ENCODE measurements at regions not wholly inside any gene's neighbourhood (a gene's known extent, or its start where the extent isn't known, plus 50 kb on each side); places are given as distances from the start of the nearest gene placed in this dataset.

DNA sequence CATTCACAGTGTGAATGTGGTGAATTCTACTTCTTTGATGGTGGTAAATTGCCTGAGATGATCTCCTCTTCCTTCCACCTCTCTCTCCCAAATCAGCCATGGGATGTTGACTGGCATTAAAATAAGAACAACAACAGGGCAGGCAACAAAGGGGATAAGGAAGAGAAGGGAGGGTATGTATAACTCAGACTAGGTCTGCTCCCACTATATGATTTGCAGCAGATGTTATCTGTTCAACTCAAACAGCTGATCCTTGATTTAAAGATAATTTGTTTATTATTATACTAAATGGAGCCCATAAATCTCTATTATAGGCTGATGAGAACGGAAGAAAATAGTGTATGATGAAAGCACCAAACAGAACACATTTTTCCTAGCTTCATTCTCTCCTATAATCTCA is 262.0 kb downstream of the BTBD3 start:
- DNase-seq (ENCODE audit: low read depth) = no peak
- no peak overlapping the region for H3K4me3 ChIP-seq (ENCODE audit: low read depth, low read length)
- TF ChIP-seq, protein P1, sequence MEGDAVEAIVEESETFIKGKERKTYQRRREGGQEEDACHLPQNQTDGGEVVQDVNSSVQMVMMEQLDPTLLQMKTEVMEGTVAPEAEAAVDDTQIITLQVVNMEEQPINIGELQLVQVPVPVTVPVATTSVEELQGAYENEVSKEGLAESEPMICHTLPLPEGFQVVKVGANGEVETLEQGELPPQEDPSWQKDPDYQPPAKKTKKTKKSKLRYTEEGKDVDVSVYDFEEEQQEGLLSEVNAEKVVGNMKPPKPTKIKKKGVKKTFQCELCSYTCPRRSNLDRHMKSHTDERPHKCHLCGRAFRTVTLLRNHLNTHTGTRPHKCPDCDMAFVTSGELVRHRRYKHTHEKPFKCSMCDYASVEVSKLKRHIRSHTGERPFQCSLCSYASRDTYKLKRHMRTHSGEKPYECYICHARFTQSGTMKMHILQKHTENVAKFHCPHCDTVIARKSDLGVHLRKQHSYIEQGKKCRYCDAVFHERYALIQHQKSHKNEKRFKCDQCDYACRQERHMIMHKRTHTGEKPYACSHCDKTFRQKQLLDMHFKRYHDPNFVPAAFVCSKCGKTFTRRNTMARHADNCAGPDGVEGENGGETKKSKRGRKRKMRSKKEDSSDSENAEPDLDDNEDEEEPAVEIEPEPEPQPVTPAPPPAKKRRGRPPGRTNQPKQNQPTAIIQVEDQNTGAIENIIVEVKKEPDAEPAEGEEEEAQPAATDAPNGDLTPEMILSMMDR (IDR thresholded peaks at IDR 0.05; ENCODE audit: insufficient read depth, low read depth, low read length, missing control alignments) = no peak

DNA sequence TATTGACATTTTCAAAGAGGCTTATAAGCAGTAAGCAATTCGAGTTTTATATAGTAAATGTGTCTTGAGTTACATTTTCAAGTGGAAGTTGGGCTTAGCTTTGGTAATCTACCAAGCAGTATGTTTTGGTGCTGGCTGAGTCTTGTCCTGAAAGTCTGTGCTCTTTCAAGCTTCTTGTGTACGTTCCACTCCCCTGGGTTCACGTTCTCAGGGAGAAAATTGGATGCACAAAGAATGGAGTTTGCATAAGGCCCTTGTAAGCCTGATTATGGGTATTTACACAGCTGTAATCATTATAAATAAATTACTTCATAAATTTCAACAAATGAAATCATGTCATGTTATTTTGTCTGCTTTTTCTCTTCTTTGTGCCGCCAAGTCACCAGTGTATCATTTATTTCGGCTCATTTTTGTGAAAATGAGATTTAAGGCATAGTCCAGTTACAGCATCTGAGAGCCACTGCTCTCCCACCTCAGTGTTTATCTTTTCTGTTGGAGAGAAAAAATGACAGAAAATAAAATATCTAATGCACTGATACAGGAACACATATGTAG is 262.5 kb downstream of the BTBD3 start:
- no peak for DNase-seq (ENCODE audit: low read depth)
- H3K4me3 ChIP-seq (ENCODE audit: low read depth, low read length) = no peak overlapping the region
- TF ChIP-seq, protein P1 (IDR thresholded peaks at IDR 0.05; ENCODE audit: insufficient read depth, low read depth, low read length, missing control alignments) = no peak

DNA sequence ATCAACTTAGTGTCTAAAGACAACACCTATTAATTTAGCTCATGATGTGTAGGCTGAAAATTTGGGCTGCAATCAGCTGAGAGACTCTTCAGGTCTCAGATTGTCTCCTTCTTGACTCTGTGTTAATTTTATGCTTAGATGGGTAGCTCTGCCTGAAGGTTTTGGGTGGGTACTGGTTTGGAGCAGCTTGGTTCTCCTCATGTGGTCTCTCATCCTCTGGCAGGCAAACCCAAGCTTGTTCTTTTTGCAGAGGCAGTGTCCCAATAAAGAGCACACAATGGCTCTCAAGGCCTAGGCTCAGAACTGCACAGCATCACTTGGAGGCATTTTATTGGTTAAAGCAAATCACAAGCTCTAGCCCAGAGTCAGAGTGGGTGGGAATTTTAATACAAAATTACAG is 280.6 kb downstream of the BTBD3 start:
- DNase-seq (ENCODE audit: low read depth) = no peak
- TF ChIP-seq, protein P1 (IDR thresholded peaks at IDR 0.05; ENCODE audit: insufficient read depth, low read depth, low read length, missing control alignments) = no peak
- H3K4me3 ChIP-seq (ENCODE audit: low read depth, low read length) = no peak overlapping the region

DNA sequence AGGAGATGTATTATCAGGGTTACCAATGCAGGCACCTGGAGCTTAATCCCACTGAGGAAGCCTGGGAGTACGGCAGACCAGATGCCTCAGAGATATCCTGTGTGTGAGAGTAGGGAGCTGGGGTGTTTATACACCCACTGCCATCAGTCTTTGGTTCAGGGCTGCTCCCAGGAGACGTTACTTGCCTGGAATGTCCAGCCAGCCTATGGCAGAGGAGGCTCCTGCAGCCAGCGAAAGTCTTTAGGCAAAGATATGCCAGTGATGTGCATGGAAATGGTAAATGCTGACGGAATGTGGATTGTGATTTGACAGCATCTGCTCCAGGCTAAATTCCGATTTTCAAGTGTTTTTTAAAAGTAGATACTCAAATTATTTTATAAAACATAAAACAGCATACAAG is 282.0 kb downstream of the BTBD3 start:
- no peak overlapping the region for H3K4me3 ChIP-seq (ENCODE audit: low read depth, low read length)
- DNase-seq (ENCODE audit: low read depth) = no peak
- TF ChIP-seq, protein P1 (IDR thresholded peaks at IDR 0.05; ENCODE audit: insufficient read depth, low read depth, low read length, missing control alignments) = no peak

DNA sequence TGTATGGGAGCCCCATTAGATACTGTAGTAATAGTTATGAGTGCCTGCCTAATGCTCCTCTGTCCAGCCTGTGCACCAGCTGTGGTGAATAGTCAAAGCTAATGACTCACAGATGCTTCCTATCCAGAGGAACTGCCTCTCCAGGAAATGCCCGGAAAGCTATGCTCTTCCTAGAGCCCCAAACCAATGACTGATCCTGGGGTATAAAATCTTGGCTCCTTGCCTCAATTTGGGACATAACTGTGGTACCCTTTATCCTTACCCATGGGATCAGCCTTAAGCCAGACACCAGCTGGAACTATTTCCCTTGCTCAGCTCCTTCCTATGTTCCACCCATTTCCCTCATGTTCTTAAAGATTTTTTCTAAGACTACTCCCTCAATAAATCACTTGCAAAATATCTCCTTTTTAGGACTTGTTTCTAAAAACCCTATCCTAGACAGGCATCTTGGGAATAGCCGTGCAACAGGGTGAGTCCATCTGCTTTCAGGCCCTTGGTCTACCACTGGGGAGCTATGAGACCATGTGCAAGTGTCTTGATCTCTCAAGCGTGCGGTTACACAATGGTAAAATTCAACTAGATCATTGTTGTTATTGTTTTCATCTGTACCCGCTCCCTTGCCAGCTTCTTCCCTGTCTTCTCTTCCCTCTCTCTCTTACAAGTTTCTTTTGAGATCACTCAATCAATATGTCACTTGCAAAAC is 283.7 kb downstream of the BTBD3 start:
- no peak for DNase-seq (ENCODE audit: low read depth)
- TF ChIP-seq, protein P1 (IDR thresholded peaks at IDR 0.05; ENCODE audit: insufficient read depth, low read depth, low read length, missing control alignments) = no peak
- no peak overlapping the region for H3K4me3 ChIP-seq (ENCODE audit: low read depth, low read length)

DNA sequence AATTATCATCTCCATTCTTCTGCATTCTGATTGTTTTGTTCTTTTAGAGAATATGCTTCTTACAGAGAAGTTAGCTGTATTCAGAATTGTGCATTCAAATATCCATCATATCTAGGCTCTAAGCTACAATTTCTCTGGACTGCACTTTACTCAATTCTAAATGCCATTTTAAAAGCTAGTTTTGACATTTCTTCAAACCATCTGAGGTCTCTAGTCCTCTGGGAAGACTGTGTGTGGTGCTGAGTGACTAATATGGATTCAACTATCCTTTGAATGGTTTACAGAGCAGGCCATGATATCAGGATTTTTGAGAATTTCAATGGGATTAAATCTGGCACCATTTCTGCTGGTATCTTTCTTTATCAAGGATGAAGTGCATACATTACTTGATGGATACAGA is 285.7 kb downstream of the BTBD3 start:
- no peak for DNase-seq (ENCODE audit: low read depth)
- TF ChIP-seq, protein P1 (IDR thresholded peaks at IDR 0.05; ENCODE audit: insufficient read depth, low read depth, low read length, missing control alignments) = no peak
- no peak overlapping the region for H3K4me3 ChIP-seq (ENCODE audit: low read depth, low read length)

DNA sequence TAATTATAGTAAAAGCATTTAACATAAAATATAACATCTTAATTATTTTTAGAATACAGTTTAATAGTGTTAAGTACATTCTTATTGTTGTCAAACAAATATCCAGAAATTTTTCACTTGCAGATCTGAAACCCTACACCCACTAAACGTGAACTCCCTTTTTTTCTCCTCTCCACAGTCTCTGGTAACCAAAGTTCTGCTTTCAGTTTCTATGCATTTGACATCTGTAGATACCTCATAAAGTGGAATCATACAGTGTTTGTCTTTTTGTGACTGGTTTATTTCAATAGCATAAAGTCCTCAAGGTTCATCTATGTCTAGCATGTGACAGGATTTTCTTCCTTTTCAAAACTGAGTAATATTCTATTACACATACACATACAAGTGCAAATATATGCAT is 286.3 kb downstream of the BTBD3 start:
- TF ChIP-seq, protein P1 (IDR thresholded peaks at IDR 0.05; ENCODE audit: insufficient read depth, low read depth, low read length, missing control alignments) = no peak
- no peak overlapping the region for H3K4me3 ChIP-seq (ENCODE audit: low read depth, low read length)
- no peak for DNase-seq (ENCODE audit: low read depth)
